SU-DHL-6 (cell line): ENCODE measurements at regions not wholly inside any gene's neighbourhood (a gene's known extent, or its start where the extent isn't known, plus 50 kb on each side); places are given as distances from the start of the nearest gene placed in this dataset.

Source experiments
- H2AFZ ChIP-seq: fragments of 200-600 bp; sonication (generic); 2 replicates; pipeline ENCODE4 v1.6.1; 2014; ENCODE audit warnings: low read depth, mild to moderate bottlenecking, moderate library complexity, mixed read lengths, antibody characterized with exemption, low read length; ENCODE audit not compliant: severe bottlenecking
- H3F3A ChIP-seq: fragments of 200-600 bp; shearing (Covaris generic); 2 replicates; pipeline ENCODE4 v1.6.0; 2016; ENCODE audit warnings: antibody characterized with exemption, mild to moderate bottlenecking; ENCODE audit not compliant: insufficient read depth
- H3K27ac ChIP-seq: fragments of 200-600 bp; sonication (generic); 2 replicates; pipeline ENCODE4 v1.5.1; 2016; ENCODE audit warnings: low read depth, mild to moderate bottlenecking, low read length, moderate library complexity, mixed read lengths
- H3K27me3 ChIP-seq: fragments of 200-600 bp; sonication (generic), shearing (Covaris generic); 2 replicates; pipeline ENCODE4 v1.6.0; 2014; ENCODE audit warnings: mild to moderate bottlenecking, low read length
- H3K36me3 ChIP-seq: fragments of 200-600 bp; sonication (generic); 2 replicates; pipeline ENCODE4 v1.6.1; 2014; ENCODE audit warnings: mild to moderate bottlenecking, low read length, mixed read lengths
- H3K4me2 ChIP-seq: fragments of 300-600, 200-600 bp; shearing (Covaris generic), sonication (generic); 2 replicates; pipeline ENCODE4 v1.6.0; 2014; ENCODE audit warnings: low read length, low read depth, mild to moderate bottlenecking; ENCODE audit not compliant: poor library complexity, severe bottlenecking
- H3K4me3 ChIP-seq: fragments of 200-600 bp; sonication (generic); 2 replicates; pipeline ENCODE4 v1.5.1; 2014; ENCODE audit warnings: antibody characterized with exemption, low read length, mild to moderate bottlenecking, mixed read lengths; ENCODE audit not compliant: insufficient read depth, poor library complexity, severe bottlenecking
- H3K79me2 ChIP-seq: fragments of 200-600 bp; sonication (generic); 2 replicates; pipeline ENCODE4 v1.6.1; 2014; ENCODE audit warnings: mild to moderate bottlenecking, low read length, moderate library complexity; ENCODE audit not compliant: insufficient read depth
- H3K9ac ChIP-seq: fragments of 200-600 bp; sonication (generic); 2 replicates; pipeline ENCODE4 v1.7.0; 2014; ENCODE audit warnings: mild to moderate bottlenecking, low read length
- H3K9me2 ChIP-seq: fragments of 200-600 bp; sonication (generic); replicated peaks from 2 replicates; pipeline ENCODE4 v1.6.1; 2014; ENCODE audit warnings: low read length; ENCODE audit not compliant: insufficient read depth
- H3K9me3 ChIP-seq: fragments of 200-600 bp; sonication (generic); 2 replicates; pipeline ENCODE4 v1.6.1; 2014; ENCODE audit warnings: low read length, mixed read lengths; ENCODE audit not compliant: insufficient read depth
- H4K20me1 ChIP-seq: fragments of 200-600 bp; sonication (generic); 2 replicates; pipeline ENCODE4 v1.6.1; 2014; ENCODE audit warnings: low read depth, mild to moderate bottlenecking, antibody characterized with exemption, low read length, moderate library complexity, mixed read lengths
- CTCF ChIP-seq: fragments of 200-600 bp; sonication (generic); IDR thresholded peaks from one replicate; pipeline ENCODE4 v1.5.1; 2017; ENCODE audit warnings: antibody characterized with exemption, mild to moderate bottlenecking, low read length, moderate library complexity; ENCODE audit not compliant: insufficient read depth, poor library complexity, severe bottlenecking
- EZH2phosphoT487 ChIP-seq: fragments of 200-600 bp; sonication (generic), shearing (Covaris generic); conservative IDR thresholded peaks from 2 replicates; pipeline ENCODE4 v1.6.1; 2018; ENCODE audit warnings: mild to moderate bottlenecking, antibody characterized with exemption, low read length, moderate library complexity, mixed read lengths

- Histone ChIP-seq H4K20me1 (no peaks in the 10 kb centered on the region), H3K36me3 (no peaks in the 10 kb centered on the region), H3F3A (no peaks in the 10 kb centered on the region), H3K79me2 (no peaks in the 10 kb centered on the region), H3K27ac (no peak overlapping the region), H2AFZ (peak overlapping the region; percentile 8), H3K4me3 (no peak overlapping the region), H3K9me2 (no peaks in the 10 kb centered on the region), H3K9me3 (no peaks in the 10 kb centered on the region), H3K4me2 (peak overlapping the region; percentile 36), H3K27me3 (no peaks in the 10 kb centered on the region), H3K9ac (peak overlapping the region; percentile 11; the same call in 1 of the 2 replicates)
- TF ChIP-seq CTCF: no peak
- TF ChIP-seq EZH2phosphoT487: no peak
Measured at GRCh38 chr16:85326794-85327181, 214.5 kb upstream of the CIBAR2 start.

- Histone ChIP-seq H3K9me3 (no peaks in the 10 kb centered on the region), H3K27me3 (no peaks in the 10 kb centered on the region), H2AFZ (no peak overlapping the region), H4K20me1 (no peaks in the 10 kb centered on the region), H3K27ac (no peak overlapping the region), H3F3A (no peaks in the 10 kb centered on the region), H3K4me2 (no peak overlapping the region), H3K9ac (no peak overlapping the region), H3K79me2 (no peaks in the 10 kb centered on the region), H3K4me3 (no peak overlapping the region), H3K36me3 (no peaks in the 10 kb centered on the region), H3K9me2 (no peaks in the 10 kb centered on the region)
- no peak for TF ChIP-seq CTCF
- TF ChIP-seq EZH2phosphoT487: no peak
Measured at GRCh38 chr16:85327731-85328675, 215.7 kb upstream of the CIBAR2 start.

GRCh38 chr16:85328676-85329058, 216.4 kb upstream of the CIBAR2 start:
- no peaks in the 10 kb centered on the region for H4K20me1 ChIP-seq
- H3K4me2 ChIP-seq: no peak overlapping the region
- H3K9ac ChIP-seq: no peak overlapping the region
- no peaks in the 10 kb centered on the region for H3K9me3 ChIP-seq
- no peak overlapping the region for H2AFZ ChIP-seq
- H3K9me2 ChIP-seq: no peaks in the 10 kb centered on the region
- H3K27me3 ChIP-seq: no peaks in the 10 kb centered on the region
- H3F3A ChIP-seq: no peaks in the 10 kb centered on the region
- no peak overlapping the region for H3K4me3 ChIP-seq
- TF ChIP-seq CTCF (no peak), EZH2phosphoT487 (no peak)
- no peaks in the 10 kb centered on the region for H3K36me3 ChIP-seq
- H3K27ac ChIP-seq: no peak overlapping the region
- H3K79me2 ChIP-seq: no peaks in the 10 kb centered on the region
